ENCODE measurements at regions not wholly inside any gene's neighbourhood (a gene's known extent, or its start where the extent isn't known, plus 50 kb on each side); places are given as distances from the start of the nearest gene placed in this dataset.
A peak's percentile ranks its signal among the peaks of the same experiment; 100 is the strongest.
"Not testable (repeated sequence)": the region's sequence is repeated elsewhere in the genome, so short reads cannot be mapped to it uniquely, and the experiment has no call there.

GRCh38 chr18:11497585-11497984, 111.8 kb upstream of the SLC35G4 start:
- H3K4me2 ChIP-seq: peak overlapping the region; percentile 5; the same call in 1 of the 2 replicates
- peaks cover 32% of the 10 kb centered on the region for H3K4me1 ChIP-seq

GRCh38 chr18:11496526-11497172, 112.7 kb upstream of the SLC35G4 start:
- H3K27ac ChIP-seq: no peak overlapping the region
- H3K27me3 ChIP-seq: no peaks in the 10 kb centered on the region
- no peaks in the 10 kb centered on the region for H3K9me3 ChIP-seq
- no peak for TF ChIP-seq Cebpa-rat (IDR thresholded peaks at IDR 0.05)
- H3K4me2 ChIP-seq: no peak overlapping the region
- no peak overlapping the region for H3K9ac ChIP-seq
- H3K36me3 ChIP-seq: no peaks in the 10 kb centered on the region
- no peaks in the 10 kb centered on the region for H4K20me1 ChIP-seq
- peaks cover 32% of the 10 kb centered on the region for H3K4me1 ChIP-seq
- no peak overlapping the region for H3K4me3 ChIP-seq

More at GRCh38 chr18:11497585-11497984, 111.8 kb upstream of the SLC35G4 start:
- no peak for TF ChIP-seq Cebpa-rat (IDR thresholded peaks at IDR 0.05)
- Histone ChIP-seq H3K27me3 (no peaks in the 10 kb centered on the region), H4K20me1 (no peaks in the 10 kb centered on the region), H3K9me3 (no peaks in the 10 kb centered on the region), H3K27ac (no peak overlapping the region), H3K36me3 (no peaks in the 10 kb centered on the region), H3K4me3 (no peak overlapping the region), H3K9ac (no peak overlapping the region)

- Histone ChIP-seq H3K27me3 (no peaks in the 10 kb centered on the region), H3K9me3 (no peaks in the 10 kb centered on the region), H3K4me3 (no peak overlapping the region), H3K4me1 (peaks cover 24% of the 10 kb centered on the region), H3K27ac (no peak overlapping the region), H3K4me2 (no peak overlapping the region), H3K9ac (no peak overlapping the region), H3K36me3 (no peaks in the 10 kb centered on the region), H4K20me1 (no peaks in the 10 kb centered on the region)
- TF ChIP-seq Cebpa-rat (IDR thresholded peaks at IDR 0.05): no peak
Measured at GRCh38 chr18:11495441-11495840, 114.0 kb upstream of the SLC35G4 start.

- Histone ChIP-seq H3K9ac (no peak overlapping the region), H4K20me1 (no peaks in the 10 kb centered on the region), H3K27me3 (no peaks in the 10 kb centered on the region), H3K9me3 (no peaks in the 10 kb centered on the region), H3K27ac (no peak overlapping the region), H3K4me2 (no peak overlapping the region), H3K4me1 (peaks cover 26% of the 10 kb centered on the region), H3K36me3 (no peaks in the 10 kb centered on the region), H3K4me3 (no peak overlapping the region)
- no peak for TF ChIP-seq Cebpa-rat (IDR thresholded peaks at IDR 0.05)
Measured at GRCh38 chr18:11494107-11494506, 115.3 kb upstream of the SLC35G4 start.

- Histone ChIP-seq H3K9me3 (no peaks in the 10 kb centered on the region), H3K27me3 (no peaks in the 10 kb centered on the region), H3K36me3 (no peaks in the 10 kb centered on the region), H3K4me3 (no peak overlapping the region), H3K9ac (no peak overlapping the region), H3K4me1 (peaks cover 24% of the 10 kb centered on the region), H3K27ac (0 out of 2 replicates have a peak overlapping the region, but pooled peaks have one; percentile 9), H4K20me1 (no peaks in the 10 kb centered on the region), H3K4me2 (peak overlapping the region; percentile 66)
- no peak for TF ChIP-seq Cebpa-rat (IDR thresholded peaks at IDR 0.05)
Measured at GRCh38 chr18:11489266-11489899, 120.0 kb upstream of the SLC35G4 start.

GRCh38 chr18:11488175-11488574, 121.2 kb upstream of the SLC35G4 start:
- Histone ChIP-seq H3K4me1 (peaks cover 24% of the 10 kb centered on the region), H4K20me1 (no peaks in the 10 kb centered on the region), H3K36me3 (no peaks in the 10 kb centered on the region), H3K9me3 (no peaks in the 10 kb centered on the region), H3K9ac (no peak overlapping the region), H3K4me3 (no peak overlapping the region), H3K27ac (no peak overlapping the region), H3K4me2 (no peak overlapping the region), H3K27me3 (no peaks in the 10 kb centered on the region)
- no peak for TF ChIP-seq Cebpa-rat (IDR thresholded peaks at IDR 0.05)

- Histone ChIP-seq H3K27me3 (no peaks in the 10 kb centered on the region), H3K9ac (no peak overlapping the region), H3K9me3 (no peaks in the 10 kb centered on the region), H3K4me1 (peaks cover 24% of the 10 kb centered on the region), H3K27ac (no peak overlapping the region), H4K20me1 (no peaks in the 10 kb centered on the region), H3K4me2 (no peak overlapping the region), H3K4me3 (no peak overlapping the region), H3K36me3 (no peaks in the 10 kb centered on the region)
- TF ChIP-seq Cebpa-rat (IDR thresholded peaks at IDR 0.05): no peak
Measured at GRCh38 chr18:11487390-11487789, 122.0 kb upstream of the SLC35G4 start.

- TF ChIP-seq Cebpa-rat (IDR thresholded peaks at IDR 0.05): no peak
- Histone ChIP-seq H3K4me3 (no peak overlapping the region), H3K27me3 (no peaks in the 10 kb centered on the region)
Measured at GRCh38 chr18:11482271-11482670, 127.1 kb upstream of the SLC35G4 start.

GRCh38 chr18:11480692-11481091, 128.7 kb upstream of the SLC35G4 start:
- H3K9me3 ChIP-seq: no peaks in the 10 kb centered on the region
- H3K4me1 ChIP-seq: peaks cover 8% of the 10 kb centered on the region; the same call in 1 of the 2 replicates
- no peak overlapping the region for H3K4me3 ChIP-seq
- H3K27ac ChIP-seq: no peak overlapping the region
- TF ChIP-seq Cebpa-rat (IDR thresholded peaks at IDR 0.05): no peak
- no peaks in the 10 kb centered on the region for H3K27me3 ChIP-seq
- H3K9ac ChIP-seq: no peak overlapping the region
- H4K20me1 ChIP-seq: no peaks in the 10 kb centered on the region
- H3K4me2 ChIP-seq: no peak overlapping the region
- H3K36me3 ChIP-seq: no peaks in the 10 kb centered on the region

More at GRCh38 chr18:11482271-11482670, 127.1 kb upstream of the SLC35G4 start:
- Histone ChIP-seq H3K4me2 (no peak overlapping the region), H3K9me3 (no peaks in the 10 kb centered on the region), H3K4me1 (peaks cover 8% of the 10 kb centered on the region; the same call in 1 of the 2 replicates), H3K36me3 (no peaks in the 10 kb centered on the region), H4K20me1 (no peaks in the 10 kb centered on the region), H3K9ac (no peak overlapping the region), H3K27ac (no peak overlapping the region)

- not testable (repeated sequence) for H3K9ac ChIP-seq, H3K4me3 ChIP-seq, H3K27me3 ChIP-seq, H4K20me1 ChIP-seq, H3K27ac ChIP-seq, H3K36me3 ChIP-seq, H3K4me1 ChIP-seq, H3K9me3 ChIP-seq
- peak overlapping the region; percentile 28 for H3K4me2 ChIP-seq
Measured at GRCh38 chr18:11479031-11479430, 130.4 kb upstream of the SLC35G4 start.
